GM12873 (cell line): ENCODE measurements at regions not wholly inside any gene's neighbourhood (a gene's known extent, or its start where the extent isn't known, plus 50 kb on each side); places are given as distances from the start of the nearest gene placed in this dataset.

Experiments
- CTCF ChIP-seq: IDR thresholded peaks from 2 replicates; pipeline ENCODE4 v1.5.1; 2012; ENCODE audit warnings: low read depth, mild to moderate bottlenecking, moderate library complexity, low read length, control low read depth; ENCODE audit not compliant: insufficient read depth; ENCODE audit errors: missing control alignments

- no peak for TF ChIP-seq CTCF
Measured at GRCh38 chr2:184302506-184302905, 295.8 kb upstream of the ZNF804A start.

- no peak for TF ChIP-seq CTCF
Measured at GRCh38 chr2:184304006-184304405, 294.3 kb upstream of the ZNF804A start.

GRCh38 chr2:184305105-184305504 lies 293.2 kb upstream of the ZNF804A start:
- TF ChIP-seq CTCF = no peak

GRCh38 chr2:184308706-184309105 lies 289.6 kb upstream of the ZNF804A start:
- no peak for TF ChIP-seq CTCF

GRCh38 chr2:184312970-184313369 lies 285.4 kb upstream of the ZNF804A start:
- TF ChIP-seq CTCF = no peak

GRCh38 chr2:184314829-184315228 lies 283.5 kb upstream of the ZNF804A start:
- TF ChIP-seq CTCF = no peak

GRCh38 chr2:184316921-184317320 lies 281.4 kb upstream of the ZNF804A start:
- TF ChIP-seq CTCF = no peak
